ENCODE measurements at regions not wholly inside any gene's neighbourhood (a gene's known extent, or its start where the extent isn't known, plus 50 kb on each side); places are given as distances from the start of the nearest gene placed in this dataset.
A peak's percentile ranks its signal among the peaks of the same experiment; 100 is the strongest.

DNA sequence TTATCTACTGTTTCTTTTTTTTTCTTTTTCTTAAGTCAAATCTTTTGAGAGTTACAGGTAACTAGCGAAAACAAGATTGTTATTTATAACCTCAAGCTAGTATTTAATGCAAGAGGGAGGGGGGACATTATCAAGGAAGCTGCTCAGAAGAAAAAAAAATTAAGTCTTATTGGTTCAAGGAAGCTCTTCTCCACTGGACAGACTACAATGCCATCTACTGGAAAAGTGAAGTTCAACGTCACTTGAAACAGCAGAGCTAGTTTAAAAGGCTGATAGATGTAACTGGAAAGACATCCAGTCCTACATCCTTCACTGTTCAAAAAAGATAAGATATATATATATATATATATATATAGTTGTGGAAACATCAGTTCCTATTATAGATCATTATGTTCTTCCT is 418.0 kb upstream of the PSMD7 start:
- no peak for TF ChIP-seq POLR2AphosphoS5 (IDR thresholded peaks at IDR 0.05; ENCODE audit: low read depth, low read length)
- TF ChIP-seq, protein P1, sequence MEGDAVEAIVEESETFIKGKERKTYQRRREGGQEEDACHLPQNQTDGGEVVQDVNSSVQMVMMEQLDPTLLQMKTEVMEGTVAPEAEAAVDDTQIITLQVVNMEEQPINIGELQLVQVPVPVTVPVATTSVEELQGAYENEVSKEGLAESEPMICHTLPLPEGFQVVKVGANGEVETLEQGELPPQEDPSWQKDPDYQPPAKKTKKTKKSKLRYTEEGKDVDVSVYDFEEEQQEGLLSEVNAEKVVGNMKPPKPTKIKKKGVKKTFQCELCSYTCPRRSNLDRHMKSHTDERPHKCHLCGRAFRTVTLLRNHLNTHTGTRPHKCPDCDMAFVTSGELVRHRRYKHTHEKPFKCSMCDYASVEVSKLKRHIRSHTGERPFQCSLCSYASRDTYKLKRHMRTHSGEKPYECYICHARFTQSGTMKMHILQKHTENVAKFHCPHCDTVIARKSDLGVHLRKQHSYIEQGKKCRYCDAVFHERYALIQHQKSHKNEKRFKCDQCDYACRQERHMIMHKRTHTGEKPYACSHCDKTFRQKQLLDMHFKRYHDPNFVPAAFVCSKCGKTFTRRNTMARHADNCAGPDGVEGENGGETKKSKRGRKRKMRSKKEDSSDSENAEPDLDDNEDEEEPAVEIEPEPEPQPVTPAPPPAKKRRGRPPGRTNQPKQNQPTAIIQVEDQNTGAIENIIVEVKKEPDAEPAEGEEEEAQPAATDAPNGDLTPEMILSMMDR (IDR thresholded peaks at IDR 0.05), result peak; percentile 39; the same call in 1 of the 2 replicates
- TF ChIP-seq, protein P2, sequence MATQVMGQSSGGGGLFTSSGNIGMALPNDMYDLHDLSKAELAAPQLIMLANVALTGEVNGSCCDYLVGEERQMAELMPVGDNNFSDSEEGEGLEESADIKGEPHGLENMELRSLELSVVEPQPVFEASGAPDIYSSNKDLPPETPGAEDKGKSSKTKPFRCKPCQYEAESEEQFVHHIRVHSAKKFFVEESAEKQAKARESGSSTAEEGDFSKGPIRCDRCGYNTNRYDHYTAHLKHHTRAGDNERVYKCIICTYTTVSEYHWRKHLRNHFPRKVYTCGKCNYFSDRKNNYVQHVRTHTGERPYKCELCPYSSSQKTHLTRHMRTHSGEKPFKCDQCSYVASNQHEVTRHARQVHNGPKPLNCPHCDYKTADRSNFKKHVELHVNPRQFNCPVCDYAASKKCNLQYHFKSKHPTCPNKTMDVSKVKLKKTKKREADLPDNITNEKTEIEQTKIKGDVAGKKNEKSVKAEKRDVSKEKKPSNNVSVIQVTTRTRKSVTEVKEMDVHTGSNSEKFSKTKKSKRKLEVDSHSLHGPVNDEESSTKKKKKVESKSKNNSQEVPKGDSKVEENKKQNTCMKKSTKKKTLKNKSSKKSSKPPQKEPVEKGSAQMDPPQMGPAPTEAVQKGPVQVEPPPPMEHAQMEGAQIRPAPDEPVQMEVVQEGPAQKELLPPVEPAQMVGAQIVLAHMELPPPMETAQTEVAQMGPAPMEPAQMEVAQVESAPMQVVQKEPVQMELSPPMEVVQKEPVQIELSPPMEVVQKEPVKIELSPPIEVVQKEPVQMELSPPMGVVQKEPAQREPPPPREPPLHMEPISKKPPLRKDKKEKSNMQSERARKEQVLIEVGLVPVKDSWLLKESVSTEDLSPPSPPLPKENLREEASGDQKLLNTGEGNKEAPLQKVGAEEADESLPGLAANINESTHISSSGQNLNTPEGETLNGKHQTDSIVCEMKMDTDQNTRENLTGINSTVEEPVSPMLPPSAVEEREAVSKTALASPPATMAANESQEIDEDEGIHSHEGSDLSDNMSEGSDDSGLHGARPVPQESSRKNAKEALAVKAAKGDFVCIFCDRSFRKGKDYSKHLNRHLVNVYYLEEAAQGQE (IDR thresholded peaks at IDR 0.05; ENCODE audit: insufficient read depth in 1 of 2, low read depth in 2 of 2, low read length in 1 of 2), result no peak

Measured in Panc1 (cell line).